NCI-H2081 treated with DMSO at 0.1 percent for 48 hours (cell line): ENCODE measurements at regions not wholly inside any gene's neighbourhood (a gene's known extent, or its start where the extent isn't known, plus 50 kb on each side); places are given as distances from the start of the nearest gene placed in this dataset.
"Not testable (repeated sequence)": the region's sequence is repeated elsewhere in the genome, so short reads cannot be mapped to it uniquely, and the experiment has no call there.

Source experiments
- DNase-seq: peaks from one replicate; lab custom pipeline; 2025; lab: John Stamatoyannopoulos, UW

DNA sequence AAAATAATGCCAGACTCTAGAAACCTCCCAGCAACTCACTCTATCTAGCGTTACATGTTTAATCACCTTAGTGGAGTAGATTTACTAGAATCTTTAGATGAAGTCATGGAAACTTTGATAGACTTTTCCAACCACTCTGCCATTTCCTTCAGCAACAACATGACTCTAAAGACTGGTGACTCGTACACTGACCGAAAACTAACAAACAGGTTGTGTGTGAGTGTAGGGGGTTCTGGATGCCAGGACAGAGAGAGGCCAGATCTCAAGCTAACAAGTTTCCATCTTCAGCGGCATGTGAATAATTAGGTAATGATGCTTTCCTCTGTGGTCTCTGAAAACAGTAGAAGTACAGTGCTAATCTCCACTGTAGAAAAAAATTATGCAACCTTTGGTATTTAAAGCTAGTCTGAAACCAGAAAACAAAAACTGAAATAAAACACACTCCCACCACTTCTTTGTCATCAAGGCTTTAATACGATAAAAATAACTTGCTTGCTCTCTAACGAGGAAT is 286.4 kb downstream of the PRDM5 start:
- DNase-seq, result no peak

DNA sequence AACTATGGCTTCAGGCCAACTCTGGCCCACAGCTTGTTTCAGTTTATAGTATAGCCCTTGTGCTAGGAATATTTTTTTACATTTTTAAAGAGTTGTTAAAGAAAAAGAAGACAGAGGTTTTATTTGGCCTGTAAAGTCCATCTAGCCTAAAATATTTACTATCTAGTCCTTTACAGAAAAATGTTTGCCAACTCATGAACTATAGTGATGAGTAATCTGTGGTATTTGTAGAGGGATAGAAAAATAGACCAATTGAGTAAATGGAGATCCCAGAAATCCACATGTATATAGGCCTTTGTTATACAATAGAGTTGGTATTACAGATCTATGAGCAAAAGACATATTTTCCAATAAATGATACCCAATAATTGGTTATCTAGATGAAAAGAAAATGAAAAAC is 288.7 kb downstream of the PRDM5 start:
- DNase-seq, result no peak

- no peak for DNase-seq
Observed at GRCh38 chr4:120630427-120630826, 292.1 kb downstream of the PRDM5 start.

DNA sequence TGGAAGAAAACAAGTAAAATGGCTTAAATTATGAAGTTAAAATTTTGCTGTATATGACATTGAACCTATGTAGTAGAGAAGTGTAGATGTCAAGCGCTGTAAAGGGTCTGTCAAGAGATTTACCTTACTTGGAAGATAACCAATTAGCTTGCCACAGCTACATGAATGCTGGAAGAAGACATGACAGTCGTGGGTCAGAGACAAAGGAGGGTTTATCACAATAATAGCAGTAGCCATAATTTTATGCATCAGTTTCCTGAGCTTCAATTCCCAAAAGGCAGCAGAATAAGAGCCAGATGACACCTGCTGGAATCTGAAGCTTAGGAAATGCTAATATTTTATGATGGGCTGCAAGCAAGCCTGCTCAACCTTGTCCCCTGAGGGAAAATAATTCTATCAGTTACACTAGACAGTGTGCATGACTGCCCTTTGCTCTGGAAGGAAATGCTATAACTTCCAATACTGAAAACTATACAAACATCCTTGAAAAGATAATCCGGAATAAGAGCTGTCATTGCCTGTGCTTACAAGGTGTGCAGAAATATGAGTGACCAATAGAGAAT is 292.9 kb downstream of the PRDM5 start:
- DNase-seq, result no peak

DNA sequence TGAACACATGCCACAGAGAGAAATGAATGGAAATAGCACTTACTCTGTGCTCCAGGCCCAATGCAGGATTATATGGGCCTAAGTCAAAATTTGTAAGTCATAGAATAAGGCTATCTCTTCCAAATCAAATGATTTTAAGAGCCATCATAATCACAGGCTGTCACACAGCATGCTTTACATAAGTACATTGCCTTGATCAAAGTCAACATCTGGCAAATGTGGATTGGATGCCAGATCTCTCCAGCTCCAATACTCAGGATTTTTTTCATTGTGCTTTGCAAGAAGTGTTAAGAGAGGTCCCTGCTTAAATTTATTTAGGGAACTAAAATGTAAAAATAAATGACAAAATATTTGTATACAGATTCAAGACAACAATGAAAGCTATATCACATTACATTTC is 299.9 kb downstream of the PRDM5 start:
- DNase-seq, result no peak

GRCh38 chr4:120617171-120617570 is 305.4 kb downstream of the PRDM5 start:
- no peak for DNase-seq

DNA sequence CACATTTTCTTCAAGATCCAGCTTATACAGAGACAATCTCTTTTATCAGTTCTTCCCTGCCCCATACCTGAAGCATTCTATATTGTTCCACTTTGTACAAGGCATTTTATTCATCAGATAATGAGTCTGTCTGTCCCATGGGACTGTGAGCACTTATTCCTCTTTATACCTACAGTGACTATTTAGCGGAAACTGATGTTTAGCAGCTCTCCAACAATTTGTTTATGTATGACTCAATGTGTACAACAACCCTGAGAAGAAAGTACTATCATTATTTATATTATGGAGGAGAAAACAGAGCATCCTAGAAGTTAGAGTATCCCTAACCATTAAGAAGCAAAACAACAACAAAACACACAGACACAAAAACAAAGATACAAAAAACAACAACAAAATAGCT is 306.5 kb downstream of the PRDM5 start:
- no peak for DNase-seq

- DNase-seq, result no peak
Observed at GRCh38 chr4:120613778-120614177, 308.7 kb downstream of the PRDM5 start.

DNA sequence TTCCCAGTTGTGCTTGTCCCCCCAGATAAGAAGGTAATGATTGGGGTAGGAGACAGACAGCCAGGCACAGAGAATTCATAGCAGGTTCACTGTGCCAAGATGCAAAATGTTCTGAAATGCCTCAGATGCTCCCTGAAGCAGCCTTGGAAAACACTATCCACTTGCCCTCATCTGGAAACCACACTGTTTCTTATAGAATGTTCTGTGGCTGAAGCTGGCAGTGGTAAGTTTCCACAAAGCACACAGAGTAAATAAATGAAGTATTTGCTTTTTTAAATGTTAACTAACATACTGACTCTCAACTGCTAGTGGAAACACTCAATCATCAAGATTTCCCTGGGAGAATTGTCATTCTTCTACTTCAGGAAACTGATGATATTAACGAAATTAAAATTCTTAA is 311.4 kb downstream of the PRDM5 start:
- DNase-seq, result no peak

DNA sequence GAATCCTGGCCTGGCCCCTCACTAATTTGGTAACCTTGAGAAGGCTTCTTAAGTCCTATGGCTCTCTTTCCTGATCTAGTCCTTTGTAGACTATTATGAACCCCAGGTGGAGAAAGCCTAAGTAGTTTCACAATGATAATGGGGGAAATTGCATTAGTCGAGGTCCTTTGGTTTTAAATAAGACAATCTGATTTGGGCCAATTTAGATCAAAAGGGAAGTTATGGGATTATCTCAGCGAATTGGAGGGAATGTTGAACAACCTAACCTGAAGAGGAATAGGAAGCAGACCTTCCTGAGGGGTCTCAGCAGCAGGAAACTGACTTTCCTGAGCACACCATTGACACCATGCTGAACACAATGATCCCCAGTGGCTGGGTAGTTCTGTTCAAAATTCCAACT is 331.5 kb downstream of the PRDM5 start:
- no peak for DNase-seq

GRCh38 chr4:120589787-120590186 is 332.7 kb downstream of the PRDM5 start:
- DNase-seq, result no peak

DNA sequence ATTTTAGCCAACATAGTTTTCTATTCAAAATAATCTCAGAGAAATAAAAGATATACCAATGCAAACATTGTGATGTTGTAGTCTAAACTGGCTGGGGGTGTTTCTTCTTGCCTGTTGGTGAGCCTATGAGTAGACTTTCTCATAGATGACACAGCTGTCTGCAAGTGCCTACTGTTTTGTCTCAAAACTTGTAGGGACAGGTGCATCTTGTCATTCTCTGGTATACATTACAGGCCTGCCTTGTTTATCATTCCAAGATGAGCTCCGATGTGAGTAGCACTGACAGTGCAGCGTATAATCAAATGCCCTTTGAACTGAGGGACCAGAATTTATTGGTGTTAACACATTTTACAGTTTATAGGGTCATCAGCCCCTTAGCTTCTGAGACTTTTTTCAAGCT is 353.8 kb downstream of the PRDM5 start:
- DNase-seq, result no peak

DNA sequence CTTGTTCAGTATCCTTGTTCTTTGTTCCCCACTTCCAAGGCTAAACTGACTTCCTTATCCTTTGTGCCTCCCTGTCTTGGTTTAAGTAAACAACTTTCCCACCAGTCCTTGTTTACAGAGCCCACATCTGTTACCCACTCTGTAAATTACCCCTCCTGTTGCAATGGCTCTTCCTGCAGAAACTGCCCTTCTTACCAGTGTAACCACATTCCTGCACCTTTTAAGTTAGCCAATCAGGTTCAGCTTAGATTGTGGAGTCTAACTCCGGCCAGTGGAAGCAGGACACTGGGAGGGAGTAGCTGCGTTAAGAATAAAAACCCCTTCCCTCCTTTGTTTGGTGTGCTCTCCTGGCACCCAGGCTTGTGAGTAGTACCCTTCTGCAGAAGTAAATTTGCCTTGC is 360.9 kb downstream of the PRDM5 start:
- DNase-seq, result no peak

DNA sequence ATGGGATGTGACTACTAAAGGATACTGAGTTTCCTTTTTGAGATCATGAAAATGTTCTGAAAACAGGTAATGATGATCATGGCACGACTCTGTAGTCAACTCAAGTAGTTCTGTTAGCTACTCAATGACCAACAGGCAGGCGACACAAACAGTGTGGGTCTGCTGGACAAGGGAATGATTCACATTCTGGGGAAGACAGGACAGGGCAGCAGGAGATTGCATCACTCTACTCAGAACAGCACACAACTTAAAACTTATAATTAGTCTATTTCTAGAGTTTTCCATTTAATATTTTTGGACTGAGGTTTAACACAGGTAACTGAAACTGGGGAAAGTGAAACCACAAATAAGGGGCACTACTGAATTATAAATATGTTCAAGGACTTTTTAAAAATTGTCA is 365.2 kb downstream of the PRDM5 start:
- DNase-seq, result no peak

DNA sequence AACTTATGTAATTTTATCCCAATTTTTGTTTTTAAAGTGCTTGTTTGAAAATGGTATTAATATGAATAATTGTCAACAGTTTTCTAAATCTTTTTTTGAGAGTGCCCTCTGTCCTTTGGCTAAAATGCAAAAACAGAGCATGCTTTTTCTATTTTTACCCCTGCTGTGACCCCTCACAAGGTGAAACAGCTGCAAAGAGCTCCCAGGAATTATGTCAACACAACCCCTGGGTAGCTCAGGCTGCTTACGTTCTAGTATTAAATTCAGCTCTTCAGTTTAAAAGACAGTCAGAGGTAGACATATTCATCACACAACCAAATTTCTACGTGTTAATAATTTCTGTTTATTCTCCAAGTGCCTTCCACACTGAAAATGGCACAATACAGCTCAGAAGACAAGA is 367.5 kb downstream of the PRDM5 start:
- DNase-seq, result peak; percentile 50

- no peak for DNase-seq
Observed at GRCh38 chr4:120554086-120554485, 368.4 kb downstream of the PRDM5 start.

GRCh38 chr4:120550624-120551220 is 371.8 kb downstream of the PRDM5 start:
- DNase-seq, result not testable (repeated sequence)

DNA sequence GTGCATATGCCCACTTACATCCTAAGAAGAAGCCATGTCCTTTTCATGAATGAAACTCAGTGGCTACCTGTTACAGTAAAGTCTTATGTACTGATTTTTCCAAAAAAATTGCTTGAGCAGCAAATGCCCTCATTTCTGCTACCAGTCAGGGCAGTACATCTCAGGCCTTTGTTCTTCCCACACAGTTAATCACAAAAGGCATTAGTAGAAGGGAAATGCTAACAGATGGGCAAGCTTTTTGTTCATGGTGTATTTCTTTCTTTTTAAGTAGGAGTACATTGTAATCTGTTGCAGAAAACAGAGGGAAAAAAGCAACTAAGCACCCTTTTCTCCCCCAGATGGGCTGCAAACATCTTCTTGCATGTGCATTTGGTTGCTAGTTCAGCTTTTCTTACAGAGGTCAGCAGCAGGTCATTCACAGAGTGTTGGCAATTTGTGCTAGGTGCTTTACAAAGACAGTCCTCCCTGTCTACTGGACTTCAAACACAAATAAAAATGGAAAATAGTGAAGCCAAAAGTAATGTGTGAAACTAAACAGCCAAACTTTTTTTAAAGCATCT is 373.4 kb downstream of the PRDM5 start:
- DNase-seq, result no peak

DNA sequence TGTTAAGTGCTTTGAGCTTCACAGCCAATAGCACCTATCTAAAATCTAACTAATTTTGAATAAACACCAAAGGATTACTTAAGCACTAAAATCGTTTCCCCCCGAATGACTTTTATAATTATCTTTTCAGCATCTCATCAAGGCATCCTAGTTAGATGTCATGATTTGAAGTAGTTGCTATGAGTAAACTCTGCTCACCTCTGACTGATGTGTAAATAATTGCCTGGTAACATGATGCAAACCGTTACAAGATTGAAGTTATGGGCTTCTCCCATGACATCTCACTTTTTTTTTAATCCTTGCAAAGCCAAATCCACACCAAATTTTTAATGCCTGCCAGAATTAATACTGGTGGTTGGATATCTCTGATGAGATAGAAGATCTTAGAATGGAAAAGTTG is 377.1 kb downstream of the PRDM5 start:
- no peak for DNase-seq

GRCh38 chr4:120544838-120545237 is 377.7 kb downstream of the PRDM5 start:
- DNase-seq, result no peak

DNA sequence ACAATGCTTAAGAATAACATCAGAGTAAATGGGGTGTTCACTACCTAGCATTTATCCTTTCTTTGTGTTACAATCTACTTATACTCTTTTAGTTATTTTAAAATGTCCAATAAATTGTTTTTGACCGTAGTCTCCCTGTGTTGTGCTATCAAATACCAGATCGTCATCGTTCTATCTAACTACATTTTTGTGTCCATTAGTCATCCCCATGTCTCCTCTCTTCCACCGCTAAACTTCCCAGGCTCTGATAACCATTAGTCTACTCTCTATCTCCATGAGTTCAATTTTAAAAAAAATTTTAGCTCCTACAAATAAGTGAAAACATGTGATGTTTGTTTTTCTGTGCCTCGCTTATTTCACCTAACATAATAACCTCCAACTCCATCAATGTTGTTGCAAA is 381.9 kb downstream of the PRDM5 start:
- no peak for DNase-seq

- no peak for DNase-seq
Observed at GRCh38 chr4:120536884-120537283, 385.6 kb downstream of the PRDM5 start.

GRCh38 chr4:120528428-120528827 is 394.1 kb downstream of the PRDM5 start:
- DNase-seq, result no peak

- no peak for DNase-seq
Observed at GRCh38 chr4:120526033-120526432, 396.5 kb downstream of the PRDM5 start.
